HG02571 (cell line): ENCODE measurements at regions not wholly inside any gene's neighbourhood (a gene's known extent, or its start where the extent isn't known, plus 50 kb on each side); places are given as distances from the start of the nearest gene placed in this dataset.

Source experiments
- ATAC-seq: cut with Tn5 transposase; IDR thresholded peaks from one replicate; pipeline ENCODE4 v1.9.1; 2021; ENCODE audit warnings: mild to moderate bottlenecking, moderate library complexity; ENCODE audit not compliant: unreplicated experiment

DNA sequence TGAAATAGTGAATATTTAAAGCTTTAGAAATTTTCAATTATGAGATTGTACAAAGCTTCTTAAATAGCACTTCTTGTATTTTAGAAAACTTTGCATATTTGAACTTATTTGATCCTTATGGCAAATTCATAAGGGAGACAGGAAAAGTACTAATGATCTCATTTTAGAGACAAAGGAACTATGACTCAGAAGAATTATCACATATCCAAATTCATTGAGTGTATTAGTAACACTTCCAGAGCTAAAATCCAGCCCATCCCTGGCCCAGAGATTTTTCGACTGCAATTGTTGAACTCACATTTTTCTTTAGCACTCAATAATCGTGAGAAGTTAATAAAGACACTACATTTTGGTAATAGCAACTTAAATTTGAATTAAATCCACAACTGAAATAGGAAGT, 704.3 kb downstream of the EPM2A start:
- ATAC-seq: no peak

DNA sequence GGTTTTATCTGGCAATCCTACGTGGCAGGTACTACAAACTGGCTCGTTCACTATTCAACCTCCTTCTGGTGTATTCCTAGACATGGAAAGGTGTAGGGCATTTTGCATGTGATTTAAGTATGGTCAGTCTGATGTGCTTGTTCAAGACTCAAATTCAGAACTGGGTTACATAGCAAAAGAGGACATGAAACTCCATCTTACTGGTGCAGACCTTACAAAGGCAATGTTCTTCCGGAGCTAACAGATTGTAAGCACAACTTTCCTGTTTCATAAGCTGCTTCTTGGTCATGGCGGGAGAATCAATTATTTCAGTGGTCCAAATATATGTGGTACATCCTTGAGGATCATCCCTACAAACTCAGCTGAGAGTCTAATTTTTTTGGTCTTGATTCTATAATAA, 703.4 kb downstream of the EPM2A start:
- ATAC-seq: no peak

DNA sequence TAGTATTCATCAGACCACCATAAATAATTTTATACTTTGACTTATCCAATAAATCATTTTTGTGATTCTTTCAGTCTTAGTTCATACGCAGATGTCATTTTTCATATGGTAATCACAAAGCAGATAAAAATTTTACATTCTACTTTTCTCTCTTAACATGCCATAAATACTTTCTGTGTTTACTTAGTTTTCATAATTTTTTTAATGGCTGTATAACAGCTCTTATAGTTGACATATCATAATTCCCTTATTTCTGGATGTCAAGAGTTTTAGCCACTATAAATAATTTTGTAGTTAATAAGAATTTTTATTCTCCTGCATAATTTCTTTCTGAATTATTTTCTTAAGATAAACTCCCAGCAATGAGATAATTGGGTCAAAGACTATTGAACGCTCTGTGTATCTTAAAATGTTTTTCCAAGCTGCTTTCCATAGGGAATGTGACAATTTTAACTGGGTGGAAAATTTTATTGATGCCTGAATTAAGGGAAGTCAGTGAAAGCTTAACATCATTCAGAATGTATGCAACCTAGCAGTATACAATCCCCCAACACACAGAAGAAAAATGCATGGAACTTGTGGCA, 702.7 kb downstream of the EPM2A start:
- ATAC-seq: no peak

DNA sequence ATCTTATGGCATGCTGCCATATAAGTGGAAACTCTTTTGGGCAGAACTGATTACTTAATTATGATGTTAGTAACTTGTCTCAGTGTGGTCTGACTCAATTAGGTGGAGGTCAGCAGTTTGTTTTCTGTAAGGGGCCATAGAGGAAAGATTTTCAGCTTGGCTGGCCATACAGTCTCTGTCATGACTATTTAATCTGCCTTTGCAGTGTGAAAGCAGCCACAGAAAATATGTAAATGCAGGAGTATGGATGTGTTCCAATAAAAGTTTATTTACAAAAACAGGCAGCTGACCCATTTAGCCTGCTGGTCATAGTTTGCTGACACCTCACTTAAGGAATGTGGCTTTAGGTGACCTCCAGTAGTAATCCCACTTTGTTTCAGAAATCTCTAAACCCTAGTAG, 700.7 kb downstream of the EPM2A start:
- no peak for ATAC-seq

DNA sequence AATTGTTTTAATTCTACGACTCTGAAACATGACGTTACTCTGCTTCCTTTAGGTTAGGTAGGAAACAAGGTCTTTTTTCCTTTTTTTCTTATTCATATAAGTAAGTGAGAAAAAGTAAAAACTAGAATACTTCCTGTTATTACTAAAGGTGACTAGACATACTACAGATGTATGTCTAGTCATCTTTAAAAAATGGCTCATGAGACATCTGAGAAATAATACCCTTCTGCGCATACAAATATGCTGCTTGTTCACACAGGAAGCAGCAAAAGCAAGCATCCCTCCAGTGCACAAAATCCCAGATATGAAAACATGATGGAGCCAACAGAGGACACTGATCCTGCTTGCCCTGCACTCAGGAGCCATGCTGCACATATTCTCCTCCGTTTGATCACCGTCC, 699.1 kb downstream of the EPM2A start:
- no peak for ATAC-seq

DNA sequence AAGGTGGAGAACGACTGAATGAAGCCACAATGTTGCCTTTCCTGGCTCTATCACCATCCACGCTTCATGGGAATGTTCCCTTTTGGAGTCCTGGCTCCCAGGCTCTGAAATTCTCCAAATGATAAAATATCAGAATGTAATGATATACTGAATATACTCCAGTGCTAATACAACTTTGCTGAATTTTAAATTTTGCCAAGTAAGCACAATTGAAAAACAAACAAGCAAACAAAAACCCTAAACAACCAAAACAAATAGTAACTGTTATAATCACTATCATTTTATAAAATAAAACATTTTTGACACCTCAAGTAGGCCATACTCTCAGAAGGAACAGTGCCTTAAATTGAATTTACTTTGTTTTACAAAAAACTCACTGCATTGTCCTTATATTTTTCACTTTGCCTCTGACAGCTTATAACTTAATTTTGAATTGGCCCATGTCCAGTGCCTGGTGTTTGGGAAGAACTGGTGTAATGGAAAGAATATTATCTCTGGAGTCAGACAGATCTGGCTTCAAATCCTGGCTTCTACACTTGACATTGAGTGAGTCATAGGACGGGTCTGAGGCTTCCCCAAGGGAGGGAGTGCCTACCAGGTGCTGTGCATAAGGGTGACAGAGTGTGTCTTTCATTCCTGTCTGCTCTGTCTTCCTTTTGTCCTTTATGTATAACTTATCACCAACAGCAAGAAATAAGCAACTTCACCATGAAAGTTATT, 698.3 kb downstream of the EPM2A start:
- no peak for ATAC-seq

DNA sequence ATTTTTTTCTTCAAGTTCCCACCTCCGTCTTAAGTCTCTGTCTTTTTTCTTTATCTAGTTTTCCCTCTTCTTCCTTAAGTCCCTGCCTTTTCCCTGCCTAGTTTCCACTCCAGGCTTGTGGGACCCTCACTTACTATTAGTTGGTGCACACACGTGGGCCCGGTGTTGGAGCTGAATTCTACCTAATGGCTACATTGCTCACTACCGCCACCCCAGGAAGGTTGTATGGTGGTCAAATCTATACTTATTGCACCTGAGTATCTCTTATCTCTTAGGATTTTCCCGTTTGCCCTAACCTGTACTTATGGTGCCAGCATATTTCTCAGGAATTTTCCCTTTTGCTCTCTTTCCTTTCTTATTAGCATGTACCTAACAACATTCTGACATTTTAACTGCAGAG, 692.8 kb downstream of the EPM2A start:
- ATAC-seq: no peak

DNA sequence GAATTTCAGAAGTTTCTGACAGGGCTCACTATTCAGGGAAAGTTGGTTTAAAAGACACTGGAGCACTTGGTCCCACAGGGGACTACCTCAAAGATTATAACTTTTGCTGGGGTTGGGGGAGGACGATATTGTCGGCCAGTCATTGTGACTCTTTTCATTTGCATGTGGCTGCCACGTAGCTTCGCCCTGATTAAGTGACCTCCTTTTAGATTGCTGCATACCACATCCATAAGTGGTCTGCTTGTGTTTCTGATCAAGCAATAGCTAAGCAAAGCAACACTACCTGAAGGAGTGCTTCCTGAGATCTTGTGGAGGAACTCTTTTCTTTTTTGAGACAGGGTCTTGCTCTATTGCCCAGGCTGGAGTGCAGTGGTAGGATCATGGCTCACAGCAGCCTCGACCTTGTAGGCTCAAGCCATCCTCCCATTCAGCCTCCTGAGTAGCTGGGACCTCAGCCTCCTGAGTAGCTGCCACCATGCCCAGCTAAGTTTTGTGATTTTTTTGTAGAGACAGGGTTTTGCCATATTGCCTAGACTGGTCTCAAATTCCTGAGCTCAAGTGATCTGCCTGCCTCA, 691.3 kb downstream of the EPM2A start:
- no peak for ATAC-seq

DNA sequence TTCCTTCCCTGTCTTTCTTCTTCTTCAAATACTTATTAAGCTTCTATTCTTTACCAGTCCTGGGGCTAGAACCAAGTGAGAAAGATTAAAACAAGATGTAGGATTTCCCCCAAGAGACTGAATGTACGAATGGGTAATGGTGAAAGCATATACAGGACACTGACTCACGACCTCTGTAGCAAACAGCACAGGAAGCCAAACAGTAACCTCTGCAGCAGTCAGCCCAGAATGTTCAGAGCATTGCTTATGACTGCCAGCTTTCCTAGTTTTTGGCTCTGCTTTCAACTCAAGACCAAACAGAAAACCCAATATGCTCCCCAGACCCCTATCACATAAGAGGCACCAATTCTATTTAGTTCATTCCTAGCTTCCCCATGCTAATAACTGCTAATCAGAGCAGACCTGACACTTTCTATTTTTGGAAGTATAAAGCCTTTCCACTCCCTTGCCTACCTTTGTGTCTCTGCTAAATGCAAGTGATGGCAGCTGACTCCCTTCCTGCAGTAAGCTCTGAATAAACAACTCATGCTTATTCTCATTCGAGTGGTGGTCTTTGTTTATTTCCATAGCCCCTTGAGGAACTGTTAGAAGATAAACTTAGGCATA, 690.6 kb downstream of the EPM2A start:
- no peak for ATAC-seq

DNA sequence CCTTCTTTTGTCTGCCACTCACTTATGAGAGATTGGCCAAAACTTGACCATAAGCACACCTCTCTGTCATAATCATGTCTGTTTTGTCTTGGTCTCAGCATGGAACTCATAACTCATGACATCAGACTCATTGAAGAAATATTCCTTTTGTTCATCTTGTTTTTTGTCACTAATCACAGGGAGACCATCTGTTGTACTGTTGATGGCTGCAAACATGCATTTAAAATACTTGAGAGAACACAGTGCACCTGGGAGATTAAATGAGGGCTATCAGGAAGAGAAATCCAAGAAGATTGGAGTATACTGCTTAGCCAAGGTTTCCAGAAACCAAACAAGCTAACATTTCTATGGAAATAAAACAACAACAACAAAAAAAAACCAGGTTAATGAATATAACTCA, 689.7 kb downstream of the EPM2A start:
- no peak for ATAC-seq

DNA sequence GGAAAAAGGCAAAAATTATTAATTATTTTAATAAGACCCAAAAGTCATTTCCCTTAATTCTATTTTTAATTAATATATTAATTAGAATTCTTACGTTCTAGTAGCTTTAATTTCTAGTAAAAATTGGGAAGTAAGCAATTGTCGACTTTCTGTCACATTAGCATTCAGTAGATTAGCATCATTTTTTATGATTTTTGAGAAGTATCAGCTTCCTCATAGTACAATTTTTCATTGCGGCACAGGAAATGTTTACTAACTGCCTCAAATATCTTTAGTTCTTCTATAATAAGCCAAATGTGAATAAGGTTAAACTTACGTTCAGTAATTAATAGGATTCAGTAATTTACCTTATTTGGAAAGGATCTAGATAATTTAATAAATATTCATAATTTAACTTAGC, 687.4 kb downstream of the EPM2A start:
- ATAC-seq: no peak

DNA sequence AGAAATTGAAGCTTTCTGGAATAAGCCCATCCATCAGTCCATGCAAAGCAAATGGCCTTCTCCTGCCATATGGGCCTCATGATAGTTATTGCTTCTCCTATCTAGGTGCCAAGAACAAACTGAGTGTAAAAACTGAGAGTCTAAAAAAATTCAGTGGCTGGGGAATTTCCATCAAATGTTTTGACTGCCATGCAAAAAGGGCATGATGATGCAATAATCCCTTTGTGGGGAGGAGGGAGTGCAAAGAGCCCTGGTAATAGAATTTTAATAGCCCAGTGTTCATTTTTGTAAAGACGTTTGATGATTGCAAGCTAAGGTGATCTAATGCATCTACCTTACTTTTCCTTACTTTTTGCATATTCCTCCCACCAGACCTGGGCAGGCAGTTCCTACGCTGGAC, 683.7 kb downstream of the EPM2A start:
- ATAC-seq: no peak

DNA sequence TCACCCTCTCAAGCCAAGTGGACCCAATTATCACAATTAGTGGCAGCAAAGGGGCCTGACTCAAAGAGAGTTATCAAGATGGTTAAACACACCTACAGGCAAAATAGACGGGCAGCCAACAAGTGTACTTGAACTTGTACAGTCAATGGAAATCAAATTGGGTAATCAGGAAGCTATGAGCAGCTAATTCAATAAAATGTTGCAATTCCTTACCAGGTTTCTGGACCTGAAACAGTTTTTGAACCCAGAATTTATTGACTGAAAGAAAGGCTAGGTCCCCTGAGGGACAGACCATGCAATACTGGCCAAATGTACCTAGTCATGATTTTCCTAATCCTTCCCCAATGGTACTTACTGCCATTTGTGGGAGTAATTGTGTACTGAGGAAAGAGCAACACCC, 679.8 kb downstream of the EPM2A start:
- no peak for ATAC-seq

DNA sequence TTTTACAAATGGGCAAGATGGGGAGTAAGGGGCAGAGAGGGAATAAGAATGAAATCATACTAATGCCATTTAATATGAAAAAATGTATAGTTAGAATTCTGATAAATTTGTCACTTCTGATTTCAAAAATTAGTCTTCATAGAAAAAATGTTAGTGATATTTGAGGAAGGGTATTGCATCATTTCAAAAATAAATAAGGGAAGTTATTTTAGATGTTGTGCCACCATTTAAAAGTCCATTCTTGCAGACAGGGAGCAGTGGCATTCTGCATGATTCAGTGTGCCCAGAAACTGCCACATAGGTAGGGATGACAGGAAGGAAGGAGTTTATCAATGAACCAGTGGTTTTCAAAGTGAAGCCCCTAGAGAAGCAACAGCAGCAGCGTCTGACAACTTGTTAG, 674.6 kb downstream of the EPM2A start:
- no peak for ATAC-seq

DNA sequence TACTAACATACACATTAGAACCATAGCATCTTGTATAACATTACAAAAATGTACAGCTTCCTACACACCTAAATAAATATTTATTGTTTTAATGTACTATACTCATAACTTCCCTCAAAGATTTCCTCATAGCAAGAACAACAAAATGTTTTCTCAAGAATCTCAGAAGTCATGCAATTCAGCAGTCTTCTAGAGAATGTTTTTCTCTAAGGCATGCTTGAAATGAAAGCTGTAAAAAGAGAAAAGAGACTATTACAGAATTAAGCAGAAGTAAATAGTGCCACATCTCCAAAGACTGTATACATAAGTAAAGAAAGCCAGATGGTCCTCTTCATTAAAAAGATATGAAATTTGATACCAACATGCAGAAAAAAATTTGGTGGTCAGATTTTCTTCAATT, 672.2 kb downstream of the EPM2A start:
- no peak for ATAC-seq

DNA sequence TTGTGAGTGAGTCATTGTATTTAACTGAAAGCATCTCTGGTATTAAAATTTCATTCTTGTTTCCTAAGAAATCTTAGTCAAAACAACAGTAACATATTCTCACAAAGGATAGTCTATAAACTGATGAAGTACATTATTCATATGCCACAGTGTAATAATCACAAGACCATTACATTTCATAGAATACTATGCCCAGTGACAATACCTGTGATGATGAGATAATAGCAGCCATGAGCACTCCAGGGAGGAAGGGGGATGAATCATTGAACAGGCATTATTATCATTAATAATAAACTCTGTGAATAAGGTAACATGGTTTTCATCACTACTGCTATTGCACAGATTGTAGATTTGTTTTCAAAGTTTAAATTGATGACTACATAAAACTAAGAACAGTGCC, 667.9 kb downstream of the EPM2A start:
- no peak for ATAC-seq

DNA sequence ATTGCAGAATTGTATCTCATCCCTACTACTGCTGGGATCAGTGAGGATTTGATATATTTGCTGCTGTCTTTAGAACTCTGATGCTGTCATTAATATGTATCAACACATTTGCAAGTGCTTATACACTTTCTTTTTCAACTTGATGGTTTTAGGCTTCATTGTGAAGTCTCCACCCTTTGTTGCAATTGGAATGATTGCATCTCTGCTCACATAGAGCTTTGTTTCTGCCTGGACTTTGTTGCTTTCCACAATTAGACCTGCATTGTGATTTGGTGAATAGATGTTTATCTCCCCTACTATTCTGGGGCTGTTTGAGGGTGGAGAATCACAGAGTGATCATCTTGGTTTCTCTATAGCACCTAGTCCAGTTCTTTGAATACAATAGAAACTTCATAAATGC, 666.7 kb downstream of the EPM2A start:
- no peak for ATAC-seq

DNA sequence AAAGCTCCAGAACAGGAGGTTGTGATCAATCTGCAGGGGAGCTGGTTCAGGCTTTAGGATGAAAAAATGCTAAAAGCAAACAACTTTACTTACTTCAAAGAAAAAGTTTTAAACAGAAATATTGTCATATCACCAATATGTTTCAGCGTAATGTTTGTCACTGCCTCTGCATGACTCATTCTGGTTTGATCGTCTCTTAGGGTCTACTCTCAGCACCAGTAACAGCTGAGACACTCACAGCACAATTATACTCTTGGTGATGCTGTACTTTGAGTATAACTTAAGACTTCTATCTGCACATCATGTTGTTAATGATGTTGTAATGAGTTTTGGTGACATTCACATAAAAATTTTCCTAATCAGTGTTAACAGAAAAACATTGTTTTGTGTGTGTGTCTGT, 665.4 kb downstream of the EPM2A start:
- no peak for ATAC-seq

DNA sequence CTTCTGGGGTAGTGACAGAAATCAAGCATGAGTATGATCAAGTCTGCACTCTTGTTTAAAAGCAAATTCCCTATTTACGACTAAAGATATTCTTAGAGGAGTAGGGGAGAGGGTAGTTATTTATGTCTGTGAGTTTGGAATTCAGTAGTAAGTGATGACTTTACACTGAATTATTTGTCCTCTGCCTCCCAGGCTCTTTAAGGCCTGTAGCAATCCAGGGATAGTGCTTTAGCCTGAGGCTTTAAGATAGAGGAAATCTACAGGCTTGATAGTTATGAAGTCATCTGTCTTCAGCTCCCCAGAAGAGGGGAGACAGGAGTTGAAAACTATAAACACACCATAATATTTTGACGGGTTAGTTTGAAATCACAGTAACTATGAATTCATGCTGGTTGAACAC, 664.5 kb downstream of the EPM2A start:
- no peak for ATAC-seq

DNA sequence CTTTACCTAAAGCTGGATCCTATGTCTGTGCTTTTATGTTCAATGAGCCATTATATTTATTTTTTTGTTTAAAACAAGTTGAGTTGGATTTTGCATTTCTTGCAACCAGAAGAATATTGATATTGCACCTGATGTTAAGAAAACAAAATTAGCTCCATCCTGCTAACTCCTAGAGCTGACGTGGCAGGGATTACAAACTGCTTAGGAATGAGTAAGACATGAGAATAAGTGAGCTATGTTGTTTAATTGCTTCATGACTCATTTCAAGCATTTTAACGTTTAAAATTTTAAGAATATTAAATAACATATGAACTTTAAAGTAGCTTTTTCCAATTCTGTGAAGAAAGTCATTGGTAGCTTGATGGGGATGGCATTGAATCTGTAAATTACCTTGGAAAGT, 663.5 kb downstream of the EPM2A start:
- no peak for ATAC-seq

DNA sequence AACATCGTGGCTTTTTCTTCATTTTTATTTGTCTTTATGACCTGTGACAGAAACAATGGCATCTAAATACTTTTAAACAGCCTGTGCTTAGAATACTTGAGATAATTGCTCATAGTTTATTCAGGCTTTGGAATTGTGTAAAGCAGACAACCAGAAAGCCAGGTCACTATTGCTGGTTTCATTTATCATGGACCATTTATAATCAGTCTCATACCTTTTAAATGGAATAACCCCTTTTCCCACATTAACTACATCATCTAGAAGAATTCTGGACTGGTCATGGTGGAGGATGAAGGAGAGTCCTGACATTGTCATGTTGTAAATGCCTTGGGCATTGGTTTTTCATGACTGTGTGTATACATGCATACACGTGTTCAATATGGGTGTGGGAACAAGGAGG, 661.5 kb downstream of the EPM2A start:
- ATAC-seq: no peak

DNA sequence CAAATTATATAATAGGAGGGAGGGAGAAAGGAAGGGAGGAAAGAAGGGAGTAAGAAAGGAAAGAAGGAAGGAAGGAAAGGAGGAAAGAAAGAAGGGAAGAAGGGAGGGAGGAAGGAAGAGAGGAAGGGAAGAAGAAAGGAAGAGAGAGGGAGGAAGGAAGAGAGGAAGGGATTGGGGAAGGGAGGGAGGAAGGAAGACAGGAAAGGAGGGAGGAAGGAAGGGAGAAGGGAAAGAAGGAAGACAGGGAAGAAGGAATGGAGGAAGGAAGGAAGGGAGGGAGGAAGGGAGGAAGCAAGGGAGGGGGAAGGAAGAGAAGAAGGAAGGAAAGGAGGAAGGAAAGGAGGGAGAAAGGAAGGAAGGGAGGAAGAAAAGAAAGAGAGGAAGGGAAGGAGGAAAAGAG, 660.5 kb downstream of the EPM2A start:
- ATAC-seq: no peak
